ENCODE measurements at regions not wholly inside any gene's neighbourhood (a gene's known extent, or its start where the extent isn't known, plus 50 kb on each side); places are given as distances from the start of the nearest gene placed in this dataset.

GRCh38 chr2:224276251-224276650 is 125.7 kb downstream of the FAM124B start:
- H3K27me3 Mint-ChIP-seq, result peaks cover 6% of the 10 kb centered on the region
- H3K27ac Mint-ChIP-seq, result no peak overlapping the region
- H3K36me3 Mint-ChIP-seq, result no peaks in the 10 kb centered on the region
- H3K4me1 Mint-ChIP-seq, result no peaks in the 10 kb centered on the region
- no peak overlapping the region for H3K4me3 Mint-ChIP-seq
- H3K9me3 Mint-ChIP-seq, result no peaks in the 10 kb centered on the region

DNA sequence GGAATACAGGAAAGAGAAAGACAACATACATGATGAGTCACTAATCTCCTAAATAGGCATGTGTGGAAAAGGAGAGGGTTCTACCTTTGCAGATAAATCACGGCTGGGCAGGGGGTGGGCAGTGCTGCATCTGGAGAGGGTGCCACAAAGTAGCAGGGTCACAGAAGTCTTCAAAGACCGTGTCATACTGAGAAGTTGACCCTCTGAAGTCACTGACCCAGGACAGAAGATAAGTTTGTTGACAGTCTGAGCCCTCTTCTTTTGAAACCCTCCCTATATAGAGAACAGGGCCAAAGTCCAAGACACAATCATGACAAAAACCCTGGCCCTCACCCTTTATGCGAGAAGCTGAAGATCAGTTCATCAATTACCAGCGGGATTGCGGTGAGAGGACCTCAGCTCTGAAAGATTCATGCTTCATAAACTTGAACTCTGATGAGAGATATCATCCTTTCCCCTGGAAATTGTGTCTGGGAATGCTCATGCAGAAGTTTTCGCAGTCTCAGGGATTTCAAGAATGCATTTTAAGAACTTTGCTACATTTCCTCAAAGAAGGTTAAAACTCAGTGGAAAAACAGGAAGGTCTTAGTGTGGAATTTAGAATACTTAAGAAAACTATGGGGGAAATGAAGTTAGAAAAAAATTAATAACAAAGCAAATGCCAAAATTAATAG is 129.5 kb downstream of the FAM124B start:
- H3K36me3 Mint-ChIP-seq, result no peaks in the 10 kb centered on the region
- H3K4me1 Mint-ChIP-seq, result no peaks in the 10 kb centered on the region
- no peak overlapping the region for H3K4me3 Mint-ChIP-seq
- no peak overlapping the region for H3K27ac Mint-ChIP-seq
- H3K9me3 Mint-ChIP-seq, result no peaks in the 10 kb centered on the region
- H3K27me3 Mint-ChIP-seq, result peaks cover 5% of the 10 kb centered on the region

- Mint-ChIP-seq H3K9me3 (no peaks in the 10 kb centered on the region), H3K4me1 (no peaks in the 10 kb centered on the region), H3K27ac (no peak overlapping the region), H3K36me3 (no peaks in the 10 kb centered on the region), H3K4me3 (no peak overlapping the region), H3K27me3 (peaks cover 5% of the 10 kb centered on the region)
These were observed 130.2 kb downstream of the FAM124B start for GRCh38 chr2:224271617-224272236.

GRCh38 chr2:224268441-224268840 is 133.5 kb downstream of the FAM124B start:
- Mint-ChIP-seq H3K27ac (no peak overlapping the region), H3K4me3 (no peak overlapping the region), H3K9me3 (no peaks in the 10 kb centered on the region), H3K4me1 (no peaks in the 10 kb centered on the region), H3K27me3 (peaks cover 12% of the 10 kb centered on the region), H3K36me3 (no peaks in the 10 kb centered on the region)

GRCh38 chr2:224264259-224264658 is 137.6 kb downstream of the FAM124B start:
- H3K9me3 Mint-ChIP-seq, result no peaks in the 10 kb centered on the region
- H3K27ac Mint-ChIP-seq, result no peak overlapping the region
- no peaks in the 10 kb centered on the region for H3K4me1 Mint-ChIP-seq
- no peak overlapping the region for H3K4me3 Mint-ChIP-seq
- no peaks in the 10 kb centered on the region for H3K36me3 Mint-ChIP-seq
- peaks cover 11% of the 10 kb centered on the region for H3K27me3 Mint-ChIP-seq

DNA sequence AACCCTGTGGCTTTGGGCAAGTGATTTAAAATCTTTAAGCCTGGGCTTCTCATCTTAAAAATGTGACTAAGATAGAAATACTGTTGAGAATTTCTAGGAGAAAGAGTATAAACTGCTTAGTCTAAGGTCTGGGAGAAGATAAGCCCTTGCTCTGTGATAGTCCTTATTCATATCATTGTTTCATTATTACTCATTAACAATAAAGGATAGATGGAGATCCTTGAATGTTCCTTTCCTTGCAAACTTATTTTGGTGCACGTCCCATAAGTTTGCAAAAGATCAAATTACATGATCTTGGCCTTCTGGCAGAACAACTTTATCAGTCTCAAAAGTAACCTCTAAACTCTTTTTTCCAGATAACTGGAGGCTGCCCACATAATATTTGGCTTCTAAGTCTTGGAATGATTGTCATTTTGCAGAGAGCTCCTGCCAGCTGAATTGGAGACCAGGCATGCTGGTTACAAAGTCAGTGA is 138.3 kb downstream of the FAM124B start:
- Mint-ChIP-seq H3K4me3 (no peak overlapping the region), H3K27me3 (peaks cover 12% of the 10 kb centered on the region), H3K36me3 (no peaks in the 10 kb centered on the region), H3K4me1 (no peaks in the 10 kb centered on the region), H3K9me3 (no peaks in the 10 kb centered on the region), H3K27ac (no peak overlapping the region)

GRCh38 chr2:224261326-224261725 is 140.6 kb downstream of the FAM124B start:
- H3K9me3 Mint-ChIP-seq, result no peaks in the 10 kb centered on the region
- no peaks in the 10 kb centered on the region for H3K36me3 Mint-ChIP-seq
- peaks cover 12% of the 10 kb centered on the region for H3K27me3 Mint-ChIP-seq
- H3K27ac Mint-ChIP-seq, result no peak overlapping the region
- no peak overlapping the region for H3K4me3 Mint-ChIP-seq
- H3K4me1 Mint-ChIP-seq, result no peaks in the 10 kb centered on the region

GRCh38 chr2:224260372-224261020 is 141.4 kb downstream of the FAM124B start:
- Mint-ChIP-seq H3K9me3 (no peaks in the 10 kb centered on the region), H3K27ac (no peak overlapping the region), H3K4me1 (no peaks in the 10 kb centered on the region), H3K27me3 (peaks cover 7% of the 10 kb centered on the region), H3K36me3 (no peaks in the 10 kb centered on the region), H3K4me3 (no peak overlapping the region)

DNA sequence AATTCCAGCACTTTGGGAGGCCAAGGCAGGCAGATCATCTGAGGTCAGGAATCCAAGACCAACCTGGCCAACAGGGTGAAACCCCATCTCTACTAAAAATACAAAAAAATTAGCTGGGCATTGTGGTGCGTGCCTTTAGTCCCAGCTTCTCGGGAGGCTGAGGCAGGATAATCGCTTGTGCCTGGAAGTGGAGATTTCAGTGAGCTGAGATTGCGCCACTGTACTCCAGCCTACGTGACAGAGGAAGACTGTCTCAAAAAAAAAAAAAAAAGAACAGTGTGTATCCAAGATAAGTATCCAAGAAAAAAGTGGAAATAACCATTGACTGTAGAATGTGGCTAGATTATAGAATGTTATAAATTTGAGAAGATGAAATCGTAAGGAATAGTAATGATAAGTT is 142.1 kb downstream of the FAM124B start:
- H3K36me3 Mint-ChIP-seq, result no peaks in the 10 kb centered on the region
- H3K4me3 Mint-ChIP-seq, result no peak overlapping the region
- no peaks in the 10 kb centered on the region for H3K9me3 Mint-ChIP-seq

GRCh38 chr2:224258059-224258458 is 143.8 kb downstream of the FAM124B start:
- no peaks in the 10 kb centered on the region for H3K9me3 Mint-ChIP-seq
- no peaks in the 10 kb centered on the region for H3K4me1 Mint-ChIP-seq
- H3K4me3 Mint-ChIP-seq, result no peak overlapping the region
- no peaks in the 10 kb centered on the region for H3K36me3 Mint-ChIP-seq
- no peak overlapping the region for H3K27ac Mint-ChIP-seq
- H3K27me3 Mint-ChIP-seq, result peaks cover 6% of the 10 kb centered on the region

More for the DNA sequence above, 142.1 kb downstream of the FAM124B start:
- H3K27me3 Mint-ChIP-seq, result peaks cover 6% of the 10 kb centered on the region
- no peak overlapping the region for H3K27ac Mint-ChIP-seq
- H3K4me1 Mint-ChIP-seq, result no peaks in the 10 kb centered on the region

DNA sequence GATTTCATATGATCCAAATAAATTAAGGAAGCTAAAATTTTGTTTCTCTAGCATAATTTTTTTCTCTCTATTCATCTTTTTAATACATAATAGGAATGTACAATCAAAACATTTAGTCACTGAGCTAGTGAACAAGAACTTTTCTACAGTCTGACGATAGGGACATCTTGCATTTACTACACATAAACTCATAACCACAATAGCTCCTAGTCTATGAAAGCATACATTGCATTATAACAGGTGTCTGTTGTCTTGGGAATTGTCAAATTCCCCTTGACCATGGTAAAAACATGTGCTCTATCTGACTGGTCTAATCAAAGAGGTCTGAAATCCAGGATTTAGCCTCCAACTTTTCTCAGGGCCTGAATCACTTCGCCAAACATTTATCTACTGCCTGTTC is 144.8 kb downstream of the FAM124B start:
- Mint-ChIP-seq H3K27me3 (peaks cover 6% of the 10 kb centered on the region), H3K36me3 (no peaks in the 10 kb centered on the region), H3K27ac (no peak overlapping the region), H3K4me3 (no peak overlapping the region), H3K4me1 (no peaks in the 10 kb centered on the region), H3K9me3 (no peaks in the 10 kb centered on the region)

- Mint-ChIP-seq H3K27me3 (peaks cover 7% of the 10 kb centered on the region), H3K4me1 (peaks cover 5% of the 10 kb centered on the region), H3K27ac (no peak overlapping the region), H3K36me3 (no peaks in the 10 kb centered on the region), H3K4me3 (no peak overlapping the region), H3K9me3 (no peaks in the 10 kb centered on the region)
These were observed 148.4 kb downstream of the FAM124B start for GRCh38 chr2:224253464-224253863.

DNA sequence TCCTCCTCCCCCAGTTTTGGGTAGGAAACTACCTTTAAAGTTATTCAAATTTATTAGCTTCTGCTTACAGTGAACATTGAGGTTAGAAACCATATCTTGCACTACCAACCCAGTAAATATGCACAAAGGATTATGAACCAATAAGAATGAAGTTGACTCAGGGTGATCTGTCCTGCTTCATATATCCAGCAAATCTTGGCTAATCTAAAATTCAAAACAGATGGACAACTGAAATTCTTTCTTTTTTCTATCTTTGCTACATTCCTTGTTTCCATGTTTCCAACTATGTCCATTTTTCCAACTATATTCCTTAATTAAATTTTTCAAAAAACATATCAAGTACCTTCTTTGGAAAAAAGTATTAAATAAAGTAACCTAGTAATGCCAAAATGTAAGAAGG is 149.3 kb downstream of the FAM124B start:
- Mint-ChIP-seq H3K36me3 (no peaks in the 10 kb centered on the region), H3K27me3 (peaks cover 7% of the 10 kb centered on the region), H3K4me1 (peaks cover 5% of the 10 kb centered on the region), H3K9me3 (no peaks in the 10 kb centered on the region), H3K4me3 (no peak overlapping the region), H3K27ac (no peak overlapping the region)

DNA sequence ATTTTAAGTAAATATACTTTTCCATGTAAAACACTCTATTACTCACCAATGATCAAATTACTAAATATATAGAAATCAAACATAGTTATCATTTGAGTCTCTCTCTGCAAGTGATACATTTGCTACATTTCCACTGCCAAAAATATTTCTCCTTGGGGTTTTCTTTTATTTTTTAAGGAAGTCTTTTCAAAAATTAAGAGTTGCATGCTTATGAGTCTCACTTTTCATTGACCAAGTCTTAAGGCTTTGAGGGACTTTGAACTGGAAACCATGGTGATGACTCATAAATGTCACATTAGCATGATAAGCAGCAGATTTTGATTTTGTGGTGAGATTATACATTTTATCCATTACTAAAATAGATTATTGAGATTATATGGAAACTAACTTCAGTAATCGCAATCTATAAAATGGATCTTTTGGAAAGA is 152.9 kb downstream of the FAM124B start:
- Mint-ChIP-seq H3K4me1 (peaks cover 5% of the 10 kb centered on the region), H3K4me3 (no peak overlapping the region), H3K9me3 (no peaks in the 10 kb centered on the region), H3K27me3 (peaks cover 4% of the 10 kb centered on the region), H3K36me3 (no peaks in the 10 kb centered on the region), H3K27ac (no peak overlapping the region)

DNA sequence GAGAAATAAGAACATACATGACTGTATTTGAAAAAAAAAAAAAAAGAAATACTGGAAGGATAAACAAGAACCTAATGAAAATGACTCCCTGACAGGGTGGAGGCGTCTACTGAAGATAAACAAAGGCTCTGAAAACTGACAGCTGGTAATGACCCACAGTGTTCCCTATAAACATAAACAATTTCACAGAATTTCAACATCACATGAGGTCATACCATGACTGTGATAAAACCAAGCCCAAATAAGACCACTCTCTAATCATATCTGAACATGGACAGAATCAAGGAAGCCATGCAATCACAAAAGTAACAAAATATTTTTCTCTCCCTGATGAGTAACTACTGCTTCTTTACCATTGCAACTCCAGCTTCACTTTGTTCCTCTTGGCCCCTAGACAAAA is 159.3 kb downstream of the FAM124B start:
- no peaks in the 10 kb centered on the region for H3K4me1 Mint-ChIP-seq
- no peaks in the 10 kb centered on the region for H3K36me3 Mint-ChIP-seq
- no peaks in the 10 kb centered on the region for H3K9me3 Mint-ChIP-seq
- H3K27ac Mint-ChIP-seq, result no peak overlapping the region
- peaks cover 8% of the 10 kb centered on the region for H3K27me3 Mint-ChIP-seq
- no peak overlapping the region for H3K4me3 Mint-ChIP-seq

DNA sequence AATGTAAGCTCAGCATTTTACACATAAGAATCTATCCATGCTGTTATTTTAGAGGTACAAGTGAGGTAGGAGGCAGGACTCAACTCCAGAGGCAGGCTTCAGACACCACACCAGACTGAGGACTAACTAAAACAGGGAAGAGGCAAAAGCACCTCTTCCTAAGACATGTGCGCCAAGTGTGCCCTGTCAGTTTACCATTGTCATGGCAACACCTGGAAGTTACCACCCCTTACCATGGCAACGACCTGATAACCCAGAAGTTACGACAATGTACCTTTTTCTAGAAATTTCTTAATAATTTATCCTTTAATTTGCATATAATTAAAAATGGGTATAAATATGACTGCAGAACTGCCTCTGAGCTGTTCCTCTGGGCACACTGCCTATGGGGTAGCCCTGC is 160.1 kb downstream of the FAM124B start:
- Mint-ChIP-seq H3K4me1 (no peaks in the 10 kb centered on the region), H3K27me3 (peaks cover 9% of the 10 kb centered on the region), H3K36me3 (peaks cover 2% of the 10 kb centered on the region), H3K27ac (no peak overlapping the region), H3K9me3 (peaks cover 5% of the 10 kb centered on the region), H3K4me3 (no peak overlapping the region)
